Activated T-helper 9 cell treated with anti-CD3 and anti-CD28 coated beads, Interleukin-2, amount 50 U/mL, for 16 hours (primary cell): ENCODE measurements at regions not wholly inside any gene's neighbourhood (a gene's known extent, or its start where the extent isn't known, plus 50 kb on each side); places are given as distances from the start of the nearest gene placed in this dataset.

Experiments
- DNase-seq: peaks from one replicate; pipeline ENCODE4 v3.0.0-alpha.2; 2020; ENCODE audit warnings: low read depth

- DNase-seq = no peak
These were observed 724.4 kb upstream of the SLITRK5 start for GRCh38 chr13:86946734-86947133.

GRCh38 chr13:86954341-86954740, 716.8 kb upstream of the SLITRK5 start:
- DNase-seq = no peak

GRCh38 chr13:86960876-86961275, 710.3 kb upstream of the SLITRK5 start:
- DNase-seq = no peak

DNA sequence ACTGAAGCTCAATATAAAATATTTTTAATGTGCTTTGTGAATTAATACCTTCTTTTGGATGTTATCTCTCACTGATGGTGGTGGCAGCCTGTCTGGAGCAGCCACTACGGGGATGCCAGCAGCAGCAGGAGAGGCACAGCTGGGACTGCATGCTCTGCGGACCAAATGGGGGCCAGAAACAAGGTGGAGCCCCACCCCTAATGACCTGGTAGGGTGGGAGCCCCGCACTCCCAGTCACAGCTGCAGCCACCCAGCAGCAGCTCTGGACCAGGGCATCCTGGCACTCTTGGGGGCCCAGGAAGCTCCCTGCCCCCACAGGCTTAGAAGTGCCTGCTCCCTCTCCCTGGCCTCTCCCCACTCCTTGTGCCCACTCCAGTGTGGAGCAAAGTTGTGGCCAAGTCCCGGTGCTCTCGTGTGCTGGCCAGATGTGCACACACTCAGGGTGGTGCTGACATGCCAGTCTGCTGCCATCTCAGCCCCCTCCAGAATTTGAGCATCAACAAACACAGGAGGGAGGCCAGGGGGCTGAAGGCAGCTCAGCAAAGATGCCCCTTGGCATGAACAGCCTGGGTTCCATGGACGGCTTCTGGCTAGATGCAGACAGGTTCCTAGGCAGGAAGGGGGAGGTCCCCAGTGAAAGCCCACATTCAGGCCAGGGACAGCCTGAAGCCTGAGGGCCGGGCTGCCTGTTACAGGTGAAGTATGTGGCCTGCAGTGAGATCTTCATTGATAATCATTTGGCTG, 696.7 kb upstream of the SLITRK5 start:
- DNase-seq = no peak

- no peak for DNase-seq
These were observed 696.2 kb upstream of the SLITRK5 start for GRCh38 chr13:86974995-86975328.

- DNase-seq = no peak
These were observed 694.4 kb upstream of the SLITRK5 start for GRCh38 chr13:86976521-86977324.

DNA sequence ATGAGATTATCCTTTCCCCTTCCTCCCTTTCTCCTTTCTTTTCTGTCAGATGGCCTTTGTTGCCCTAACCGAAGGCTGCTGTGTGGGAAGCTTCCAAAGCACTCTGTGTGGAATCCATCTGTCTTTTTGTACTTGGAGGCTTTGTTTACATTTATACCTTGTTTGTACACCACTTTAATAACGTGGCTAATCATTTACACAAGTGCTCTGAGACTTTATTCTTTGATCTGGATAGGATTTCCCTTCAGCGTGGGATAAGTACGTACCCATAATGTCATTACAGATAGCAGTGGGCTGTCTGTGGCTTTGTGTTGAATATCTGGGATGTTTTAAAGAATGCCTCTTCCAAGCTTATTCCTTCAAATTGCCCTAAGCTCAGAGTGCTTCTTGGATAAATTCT, 684.7 kb upstream of the SLITRK5 start:
- no peak for DNase-seq

DNA sequence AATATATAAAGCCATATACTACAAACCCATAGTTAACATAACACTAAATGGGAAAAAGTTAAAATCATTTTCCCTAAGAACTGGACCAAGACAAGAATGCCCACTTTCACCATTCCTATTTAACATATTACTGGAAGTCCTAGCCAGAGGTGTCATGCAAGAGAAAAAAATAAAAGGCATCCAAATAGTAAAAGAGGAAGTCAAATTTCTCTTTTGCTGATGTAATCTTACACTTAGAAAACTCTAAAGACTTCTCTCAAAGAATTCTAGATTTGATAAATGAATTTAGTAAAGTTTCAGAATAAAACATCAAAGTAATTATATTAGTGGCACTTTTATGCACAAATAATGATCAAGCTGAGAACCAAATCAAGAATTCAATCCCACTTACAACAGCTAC, 678.9 kb upstream of the SLITRK5 start:
- DNase-seq = no peak

DNA sequence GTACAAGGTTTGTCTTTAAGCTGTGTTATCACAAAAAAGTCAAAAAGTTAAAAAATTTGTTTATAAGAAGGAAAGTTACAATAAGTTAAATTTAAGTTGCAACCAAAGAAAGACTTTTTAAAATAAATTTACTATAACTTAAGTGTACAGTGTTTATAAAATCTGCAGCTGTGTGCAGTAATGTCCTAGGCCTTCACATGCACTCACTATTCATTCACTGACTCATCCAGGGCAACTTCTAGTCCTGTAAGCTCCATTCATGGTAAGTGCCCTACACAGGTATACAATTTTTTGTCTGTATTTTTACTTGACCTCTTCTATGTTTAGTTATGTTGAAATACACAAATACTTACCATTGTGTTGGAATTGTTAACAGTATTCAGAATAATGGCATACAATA, 667.9 kb upstream of the SLITRK5 start:
- DNase-seq = no peak

- no peak for DNase-seq
These were observed 665.7 kb upstream of the SLITRK5 start for GRCh38 chr13:87005511-87005910.

GRCh38 chr13:87035526-87035925, 635.6 kb upstream of the SLITRK5 start:
- no peak for DNase-seq

DNA sequence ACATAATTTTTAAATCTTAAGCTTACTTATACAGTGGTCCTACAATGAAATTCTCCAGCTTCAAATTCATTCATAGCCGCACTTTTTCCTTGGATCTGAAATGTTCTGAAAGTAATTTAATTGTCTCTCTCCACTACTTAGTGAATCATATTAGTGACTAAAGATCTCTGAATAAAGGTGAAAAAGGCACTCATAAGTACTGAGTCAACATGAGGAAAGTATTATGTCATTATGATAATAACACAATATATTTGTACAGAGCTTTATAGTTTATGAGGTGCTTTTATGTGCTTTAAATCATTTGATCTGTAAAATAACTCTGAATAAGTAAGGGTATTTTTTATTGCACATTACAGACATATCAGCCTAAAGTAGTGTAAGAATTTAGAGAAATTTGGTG, 628.2 kb upstream of the SLITRK5 start:
- no peak for DNase-seq

DNA sequence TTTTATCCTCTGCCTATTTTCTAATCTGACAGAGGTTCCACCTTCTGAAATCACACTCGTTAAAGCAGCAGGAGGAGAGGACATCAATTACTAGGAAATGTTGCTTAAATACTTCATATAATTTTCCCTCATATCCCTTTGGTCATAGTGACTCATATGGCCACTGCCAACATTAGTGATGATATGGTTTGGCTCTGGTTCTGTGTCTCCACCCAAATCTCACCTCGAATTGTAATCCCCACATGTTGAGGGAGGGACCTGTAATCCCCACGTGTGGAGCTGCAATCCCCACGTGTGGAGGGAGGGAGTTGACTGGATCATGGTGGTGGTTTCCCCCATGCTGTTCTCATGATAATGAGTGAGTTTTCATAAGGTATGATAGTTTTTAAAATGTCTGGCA, 618.4 kb upstream of the SLITRK5 start:
- no peak for DNase-seq

- DNase-seq = no peak
These were observed 613.2 kb upstream of the SLITRK5 start for GRCh38 chr13:87057807-87058520.

DNA sequence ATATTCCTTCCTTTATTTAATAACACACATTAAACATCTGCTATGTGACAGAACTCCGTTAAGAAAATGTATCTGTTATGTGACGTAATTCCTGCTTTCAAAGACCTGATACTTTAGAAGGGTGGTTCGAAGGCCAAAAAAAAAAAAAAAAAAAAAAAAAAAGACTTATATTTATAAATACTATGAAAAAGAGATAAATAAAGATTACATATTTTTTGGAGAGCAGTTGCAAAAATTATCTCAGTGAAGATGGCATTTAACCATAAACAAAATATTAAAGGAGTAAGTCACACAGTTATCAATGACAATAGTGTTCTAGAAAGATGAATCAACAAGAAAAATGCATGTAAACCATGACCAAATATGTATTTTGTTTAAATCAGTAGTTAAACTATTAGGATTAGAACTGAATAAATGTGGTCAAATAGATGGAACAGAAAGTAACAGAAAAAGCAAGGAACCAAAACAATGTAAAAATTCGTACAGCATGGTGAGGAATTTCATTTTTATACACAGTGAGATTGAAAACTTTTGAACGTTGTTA, 612.3 kb upstream of the SLITRK5 start:
- DNase-seq = no peak

DNA sequence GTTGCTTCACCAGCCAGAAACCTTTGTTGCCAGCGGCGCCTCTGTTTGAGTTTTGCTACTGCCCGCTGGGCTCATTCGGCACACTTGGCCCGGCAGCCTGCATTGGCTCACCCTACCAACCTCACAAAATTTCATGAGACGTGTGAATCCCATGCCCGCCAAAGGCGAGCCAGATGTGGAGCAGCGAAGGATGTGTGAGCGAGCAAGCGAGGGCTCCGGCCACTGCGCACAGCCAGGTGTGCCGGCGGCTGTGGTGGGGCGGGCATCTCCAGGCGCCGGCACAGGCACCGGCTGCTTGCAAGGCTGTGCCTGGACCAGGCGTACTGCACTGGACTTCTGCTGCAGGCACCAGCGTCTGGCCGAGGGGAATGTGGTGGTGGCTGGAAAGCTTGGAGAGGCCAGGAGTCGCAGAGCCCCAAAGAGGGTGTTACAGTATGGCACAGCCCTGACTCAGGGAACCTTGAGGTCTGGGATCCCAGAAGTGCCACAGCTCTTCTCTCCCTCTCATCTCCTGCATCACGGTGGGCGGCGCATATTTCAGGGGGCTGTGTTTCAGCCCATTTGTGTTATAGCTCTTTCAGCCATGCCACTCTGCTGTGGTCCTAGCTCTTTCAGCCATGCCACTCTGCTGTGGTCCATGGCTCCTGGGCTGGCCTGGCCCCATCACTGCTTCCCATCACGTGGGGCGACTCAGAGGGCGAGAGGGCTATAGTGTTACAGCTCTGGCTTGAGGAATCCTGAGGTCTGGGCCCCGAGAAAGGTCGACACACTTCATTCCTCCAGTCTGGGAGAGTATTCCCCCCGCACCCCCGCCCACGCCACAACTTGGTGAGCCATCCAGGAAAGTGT, 592.0 kb upstream of the SLITRK5 start:
- no peak for DNase-seq

DNA sequence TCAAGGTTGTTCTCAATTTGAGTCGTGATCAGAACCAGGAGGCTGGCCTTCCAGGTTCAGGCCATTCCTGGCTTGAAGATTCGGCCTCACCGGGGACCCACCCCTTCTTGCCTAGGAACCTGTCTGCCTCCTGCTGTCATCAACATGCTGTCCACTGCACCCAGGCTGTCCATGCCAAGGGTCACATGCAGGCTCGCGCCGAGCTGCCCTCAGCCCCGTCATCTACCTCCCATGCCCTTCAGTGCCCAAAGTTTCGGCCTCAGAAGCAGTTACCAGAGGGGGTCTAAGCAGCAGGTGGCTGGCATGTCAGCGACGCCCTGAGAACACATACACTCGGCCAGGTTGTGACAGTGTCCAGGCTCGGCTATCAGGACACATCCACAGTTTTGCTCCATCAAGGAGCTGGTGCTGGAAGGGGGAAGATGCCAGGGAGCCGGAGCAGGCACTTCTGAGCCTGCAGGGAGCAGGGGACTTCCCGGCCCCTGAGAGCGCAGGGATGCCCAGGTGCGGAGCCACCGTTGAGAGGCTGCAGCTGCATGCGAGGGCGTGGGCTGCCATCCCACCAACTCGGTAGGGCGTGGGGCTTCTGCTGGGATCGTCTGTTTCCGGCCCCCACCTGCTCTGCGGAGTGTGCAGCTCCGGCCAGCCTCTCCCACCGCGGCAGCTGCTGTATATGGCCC, 590.9 kb upstream of the SLITRK5 start:
- no peak for DNase-seq

GRCh38 chr13:87084192-87084591, 587.0 kb upstream of the SLITRK5 start:
- DNase-seq = no peak

DNA sequence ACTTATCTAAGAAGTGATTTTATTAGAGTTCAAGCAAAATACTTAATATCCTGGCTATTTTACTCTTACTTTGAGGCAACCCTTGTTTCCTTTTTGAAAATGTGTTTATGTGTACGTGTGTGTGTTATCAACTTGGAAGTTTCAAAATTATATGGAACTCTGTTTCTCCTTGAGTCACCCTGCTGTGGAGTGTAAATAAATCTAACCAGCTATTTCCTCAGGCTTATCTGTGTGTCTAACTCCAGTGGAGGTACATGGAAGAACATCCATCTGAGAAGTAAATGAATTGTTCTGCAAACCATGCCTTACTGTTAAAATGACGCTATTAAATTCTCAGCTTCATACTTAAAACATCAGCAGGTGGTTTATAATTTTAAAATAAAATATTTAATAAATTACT, 583.4 kb upstream of the SLITRK5 start:
- no peak for DNase-seq

- no peak for DNase-seq
These were observed 581.8 kb upstream of the SLITRK5 start for GRCh38 chr13:87089391-87089790.

GRCh38 chr13:87093399-87093798, 577.8 kb upstream of the SLITRK5 start:
- DNase-seq = no peak
